C4-2B (cell line): ENCODE measurements at regions not wholly inside any gene's neighbourhood (a gene's known extent, or its start where the extent isn't known, plus 50 kb on each side); places are given as distances from the start of the nearest gene placed in this dataset.
"Not testable (repeated sequence)": the region's sequence is repeated elsewhere in the genome, so short reads cannot be mapped to it uniquely, and the experiment has no call there.

Experiments
- H3K27ac ChIP-seq: fragments of 450-650 bp; 2 replicates; pipeline ENCODE4 v1.5.1; 2017
- ZFX ChIP-seq: fragments of 450-650 bp; IDR thresholded peaks from 2 replicates; pipeline ENCODE4 v1.6.1; 2017
- TF ChIP-seq, protein P1 (sequence below): fragments of 450-650 bp; conservative IDR thresholded peaks from 2 replicates; pipeline ENCODE4 v1.5.1; 2017; ENCODE audit warnings: mild to moderate bottlenecking

GRCh38 chr7:53238021-53238605 is 202.7 kb downstream of the POM121L12 start:
- TF ChIP-seq ZFX, result no peak
- TF ChIP-seq, protein P1, sequence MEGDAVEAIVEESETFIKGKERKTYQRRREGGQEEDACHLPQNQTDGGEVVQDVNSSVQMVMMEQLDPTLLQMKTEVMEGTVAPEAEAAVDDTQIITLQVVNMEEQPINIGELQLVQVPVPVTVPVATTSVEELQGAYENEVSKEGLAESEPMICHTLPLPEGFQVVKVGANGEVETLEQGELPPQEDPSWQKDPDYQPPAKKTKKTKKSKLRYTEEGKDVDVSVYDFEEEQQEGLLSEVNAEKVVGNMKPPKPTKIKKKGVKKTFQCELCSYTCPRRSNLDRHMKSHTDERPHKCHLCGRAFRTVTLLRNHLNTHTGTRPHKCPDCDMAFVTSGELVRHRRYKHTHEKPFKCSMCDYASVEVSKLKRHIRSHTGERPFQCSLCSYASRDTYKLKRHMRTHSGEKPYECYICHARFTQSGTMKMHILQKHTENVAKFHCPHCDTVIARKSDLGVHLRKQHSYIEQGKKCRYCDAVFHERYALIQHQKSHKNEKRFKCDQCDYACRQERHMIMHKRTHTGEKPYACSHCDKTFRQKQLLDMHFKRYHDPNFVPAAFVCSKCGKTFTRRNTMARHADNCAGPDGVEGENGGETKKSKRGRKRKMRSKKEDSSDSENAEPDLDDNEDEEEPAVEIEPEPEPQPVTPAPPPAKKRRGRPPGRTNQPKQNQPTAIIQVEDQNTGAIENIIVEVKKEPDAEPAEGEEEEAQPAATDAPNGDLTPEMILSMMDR, result no peak
- H3K27ac ChIP-seq, result no peak overlapping the region

- H3K27ac ChIP-seq, result not testable (repeated sequence)
Measured at GRCh38 chr7:53239151-53239550, 203.7 kb downstream of the POM121L12 start.

DNA sequence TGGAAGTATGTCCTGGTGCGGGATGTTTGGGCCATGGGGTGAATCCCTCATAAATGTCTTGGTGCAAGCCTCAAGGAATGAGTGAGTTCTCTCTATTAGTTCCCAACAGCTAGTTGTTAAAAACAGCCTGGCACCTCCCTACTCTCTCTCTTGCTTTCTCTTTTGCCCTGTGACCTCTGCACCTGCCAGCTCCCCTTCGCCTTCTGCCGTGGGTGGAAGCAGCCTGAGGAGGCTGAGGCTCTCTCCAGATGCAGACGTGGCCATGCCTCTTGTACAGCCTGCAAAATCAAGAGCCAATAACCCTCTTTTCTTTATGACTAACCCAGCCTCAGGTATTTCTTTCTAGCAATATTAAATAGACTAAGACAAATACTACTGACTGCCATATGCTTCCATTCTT is 210.3 kb downstream of the POM121L12 start:
- no peak overlapping the region for H3K27ac ChIP-seq
- no peak for TF ChIP-seq ZFX
- TF ChIP-seq, protein P1, result no peak

DNA sequence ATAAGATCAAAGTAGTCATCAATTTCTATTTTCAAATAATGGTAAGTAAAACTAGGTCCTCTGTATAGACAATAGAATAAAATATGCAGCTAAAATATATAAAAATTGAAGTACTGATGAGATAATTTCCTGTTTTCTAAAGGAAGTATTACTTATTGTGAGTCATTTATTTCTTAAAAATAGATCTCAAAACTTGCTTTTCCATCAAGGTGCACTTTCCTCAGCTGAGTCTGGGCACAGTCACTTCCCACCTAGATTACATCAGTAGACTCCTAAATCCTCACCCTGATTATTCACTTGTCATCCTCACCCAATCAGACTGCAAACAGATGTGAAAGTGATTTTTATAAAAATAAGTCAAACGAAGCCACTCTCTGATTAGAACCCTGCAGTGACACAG is 211.5 kb downstream of the POM121L12 start:
- TF ChIP-seq ZFX, result no peak

DNA sequence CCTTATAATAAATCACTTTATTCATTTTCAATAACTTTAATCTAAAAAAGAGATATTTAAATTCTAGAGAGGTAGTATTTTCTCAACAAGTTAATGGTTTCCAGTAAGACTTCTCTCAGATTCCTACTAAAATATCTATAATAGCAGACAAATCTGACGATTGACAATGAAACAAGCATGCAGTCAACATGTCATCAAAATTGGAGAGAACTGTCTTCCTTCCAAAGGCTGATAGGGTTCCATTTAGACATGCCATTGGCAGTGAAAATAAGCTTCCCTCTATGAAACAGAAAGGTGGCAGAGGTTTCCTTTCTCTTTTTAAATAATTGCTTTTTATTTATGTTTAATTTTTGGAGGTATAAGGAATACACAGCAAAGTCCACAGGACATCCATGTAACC is 217.1 kb downstream of the POM121L12 start:
- TF ChIP-seq, protein P1, result no peak
- TF ChIP-seq ZFX, result no peak
- no peak overlapping the region for H3K27ac ChIP-seq

More for the DNA sequence above, 211.5 kb downstream of the POM121L12 start:
- H3K27ac ChIP-seq, result no peak overlapping the region

DNA sequence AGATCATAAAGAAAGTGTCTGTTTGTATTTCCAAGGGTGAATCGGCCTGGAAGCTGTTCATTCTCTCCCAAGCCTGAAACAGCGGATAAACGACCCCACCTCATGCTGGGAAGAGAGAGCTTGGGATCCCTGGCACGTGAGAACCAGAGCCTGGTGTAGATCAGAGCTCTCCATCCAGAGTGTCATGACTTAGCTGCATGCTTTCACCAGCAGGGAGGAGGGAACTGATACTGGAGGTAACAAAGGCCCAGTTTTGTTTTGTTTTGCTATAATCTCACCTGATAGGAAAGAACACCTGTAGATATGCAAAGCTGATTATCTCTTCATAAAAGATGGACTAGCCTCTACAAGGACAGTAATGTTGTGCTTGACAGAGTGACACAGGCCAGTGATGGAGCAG is 236.6 kb downstream of the POM121L12 start:
- no peak for TF ChIP-seq ZFX
- TF ChIP-seq, protein P1, result no peak
- H3K27ac ChIP-seq, result no peak overlapping the region

GRCh38 chr7:53281312-53281711 is 245.9 kb downstream of the POM121L12 start:
- TF ChIP-seq, protein P1, result no peak
- TF ChIP-seq ZFX, result no peak
- H3K27ac ChIP-seq, result no peak overlapping the region

DNA sequence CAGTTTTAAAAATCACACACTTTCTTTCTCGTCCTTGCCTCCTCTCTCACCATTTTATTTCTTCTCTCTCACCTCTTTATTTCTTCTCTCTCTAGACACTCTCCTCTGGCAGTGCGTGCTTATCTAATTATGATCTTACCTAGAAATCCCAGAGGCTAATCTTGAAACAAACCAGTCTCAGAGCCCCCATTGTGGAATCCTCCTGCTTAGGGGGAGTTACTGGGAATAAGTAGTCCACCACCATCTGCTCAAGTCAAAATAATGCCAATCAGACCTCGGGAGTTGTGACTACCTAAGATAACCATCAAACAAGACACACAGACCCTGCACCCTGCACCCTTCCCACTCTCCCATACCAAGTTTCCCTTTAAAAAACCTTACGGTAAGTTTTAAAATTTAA is 256.9 kb downstream of the POM121L12 start:
- H3K27ac ChIP-seq, result no peak overlapping the region
- TF ChIP-seq, protein P1, result no peak
- TF ChIP-seq ZFX, result no peak
